ENCODE measurements at regions not wholly inside any gene's neighbourhood (a gene's known extent, or its start where the extent isn't known, plus 50 kb on each side); places are given as distances from the start of the nearest gene placed in this dataset.
"Not testable (repeated sequence)": the region's sequence is repeated elsewhere in the genome, so short reads cannot be mapped to it uniquely, and the experiment has no call there.

- BruUV-seq (replicated peaks): no TSS peak
- H3K9me3 Mint-ChIP-seq (ENCODE audit: low read depth, unreplicated experiment): peaks cover 9% of the 10 kb centered on the region
- H3K36me3 Mint-ChIP-seq (ENCODE audit: insufficient read depth, unreplicated experiment): no peaks in the 10 kb centered on the region
- TF ChIP-seq CTCF (IDR thresholded peaks at IDR 0.05; ENCODE audit: unreplicated experiment): no peak
- no peak overlapping the region for H3K27ac Mint-ChIP-seq (ENCODE audit: unreplicated experiment)
- H3K4me3 Mint-ChIP-seq (ENCODE audit: low read depth, unreplicated experiment): no peak overlapping the region
- CTCF ChIA-PET: no interaction called here
- no peak for DNase-seq
- no peaks in the 10 kb centered on the region for H3K27me3 Mint-ChIP-seq (ENCODE audit: unreplicated experiment)
- H3K4me1 Mint-ChIP-seq (ENCODE audit: low read depth, unreplicated experiment): no peaks in the 10 kb centered on the region
- intact Hi-C loops (cut with micrococcal nuclease; ENCODE audit: unreplicated experiment): no loop called here
These were observed 713.5 kb downstream of the PDCD6IP start for GRCh38 chr3:34511891-34512290.

- H3K9me3 Mint-ChIP-seq (ENCODE audit: low read depth, unreplicated experiment): peaks cover 14% of the 10 kb centered on the region
- H3K27ac Mint-ChIP-seq (ENCODE audit: unreplicated experiment); H3K4me3 Mint-ChIP-seq (ENCODE audit: low read depth, unreplicated experiment); H3K36me3 Mint-ChIP-seq (ENCODE audit: insufficient read depth, unreplicated experiment); CTCF ChIA-PET; intact Hi-C loops (cut with micrococcal nuclease; ENCODE audit: unreplicated experiment); H3K4me1 Mint-ChIP-seq (ENCODE audit: low read depth, unreplicated experiment); H3K27me3 Mint-ChIP-seq (ENCODE audit: unreplicated experiment); BruUV-seq (replicated peaks); DNase-seq: not testable (repeated sequence)
These were observed 720.6 kb downstream of the PDCD6IP start for GRCh38 chr3:34519008-34519407.

GRCh38 chr3:34531156-34531555 lies 732.7 kb downstream of the PDCD6IP start:
- TF ChIP-seq CTCF (IDR thresholded peaks at IDR 0.05; ENCODE audit: unreplicated experiment): no peak
- H3K9me3 Mint-ChIP-seq (ENCODE audit: low read depth, unreplicated experiment): no peaks in the 10 kb centered on the region
- peaks cover 10% of the 10 kb centered on the region for H3K27me3 Mint-ChIP-seq (ENCODE audit: unreplicated experiment)
- no peaks in the 10 kb centered on the region for H3K36me3 Mint-ChIP-seq (ENCODE audit: insufficient read depth, unreplicated experiment)
- no TSS peak for BruUV-seq (replicated peaks)
- H3K27ac Mint-ChIP-seq (ENCODE audit: unreplicated experiment): no peak overlapping the region
- no peaks in the 10 kb centered on the region for H3K4me1 Mint-ChIP-seq (ENCODE audit: low read depth, unreplicated experiment)
- DNase-seq: no peak
- intact Hi-C loops (cut with micrococcal nuclease; ENCODE audit: unreplicated experiment): no loop called here
- CTCF ChIA-PET: no interaction called here
- no peak overlapping the region for H3K4me3 Mint-ChIP-seq (ENCODE audit: low read depth, unreplicated experiment)

- Mint-ChIP-seq H3K27ac (ENCODE audit: unreplicated experiment) (no peak overlapping the region), H3K36me3 (ENCODE audit: insufficient read depth, unreplicated experiment) (no peaks in the 10 kb centered on the region), H3K4me1 (ENCODE audit: low read depth, unreplicated experiment) (no peaks in the 10 kb centered on the region), H3K27me3 (ENCODE audit: unreplicated experiment) (peaks cover 10% of the 10 kb centered on the region), H3K4me3 (ENCODE audit: low read depth, unreplicated experiment) (no peak overlapping the region), H3K9me3 (ENCODE audit: low read depth, unreplicated experiment) (peaks cover 3% of the 10 kb centered on the region)
- intact Hi-C loops (cut with micrococcal nuclease; ENCODE audit: unreplicated experiment): no loop called here
- CTCF ChIA-PET: no interaction called here
- no peak for DNase-seq
- no peak for TF ChIP-seq CTCF (IDR thresholded peaks at IDR 0.05; ENCODE audit: unreplicated experiment)
- BruUV-seq (replicated peaks): no TSS peak
These were observed 735.0 kb downstream of the PDCD6IP start for GRCh38 chr3:34533451-34533850.

- H3K27ac Mint-ChIP-seq (ENCODE audit: unreplicated experiment): no peak overlapping the region
- H3K4me3 Mint-ChIP-seq (ENCODE audit: low read depth, unreplicated experiment): no peak overlapping the region
- H3K27me3 Mint-ChIP-seq (ENCODE audit: unreplicated experiment): peaks cover 4% of the 10 kb centered on the region
- H3K9me3 Mint-ChIP-seq (ENCODE audit: low read depth, unreplicated experiment): peaks cover 3% of the 10 kb centered on the region
- no peak for DNase-seq
- CTCF ChIA-PET: no interaction called here
- H3K4me1 Mint-ChIP-seq (ENCODE audit: low read depth, unreplicated experiment): no peaks in the 10 kb centered on the region
- intact Hi-C loops (cut with micrococcal nuclease; ENCODE audit: unreplicated experiment): no loop called here
- no peak for TF ChIP-seq CTCF (IDR thresholded peaks at IDR 0.05; ENCODE audit: unreplicated experiment)
- H3K36me3 Mint-ChIP-seq (ENCODE audit: insufficient read depth, unreplicated experiment): no peaks in the 10 kb centered on the region
- BruUV-seq (replicated peaks): no TSS peak
These were observed 735.6 kb downstream of the PDCD6IP start for GRCh38 chr3:34534013-34534412.

Data from Calu3 (cell line).